Stimulated activated CD8-positive, alpha-beta memory T cell treated with anti-CD3 and anti-CD28 coated beads, Interleukin-2, amount 100 ng/mL, for 48 hours (primary cell): ENCODE measurements at regions not wholly inside any gene's neighbourhood (a gene's known extent, or its start where the extent isn't known, plus 50 kb on each side); places are given as distances from the start of the nearest gene placed in this dataset.

Source experiments
- DNase-seq, 2 donors: peaks; one replicate each; pipeline ENCODE4 v3.0.0-alpha.2; 2020; ENCODE audit warnings: low read depth in 2 of 2

- no peak for DNase-seq
Measured at GRCh38 chr15:91670108-91670507, 183.4 kb upstream of the SLCO3A1 start.

- DNase-seq, result no peak
Measured at GRCh38 chr15:91678003-91678402, 175.5 kb upstream of the SLCO3A1 start.

- DNase-seq, result no peak
Measured at GRCh38 chr15:91679447-91679846, 174.1 kb upstream of the SLCO3A1 start.

DNA sequence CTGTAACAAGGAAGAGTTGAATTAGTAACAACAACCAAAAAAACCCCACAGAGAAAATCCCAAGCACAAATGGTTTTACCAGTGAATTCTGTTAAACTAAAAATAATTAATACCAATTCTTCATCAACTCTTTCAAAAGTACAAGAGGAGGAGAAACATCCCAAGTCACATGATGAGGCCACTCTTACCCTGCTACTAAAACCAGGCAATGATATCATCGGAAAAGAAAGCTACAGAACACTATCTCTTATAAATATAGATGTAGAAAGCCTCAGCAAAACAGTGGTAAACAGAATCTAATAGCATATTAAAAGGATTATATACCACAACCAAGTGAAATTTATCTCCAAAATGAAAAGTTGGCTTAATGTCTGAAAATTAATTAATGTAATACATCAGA lies 168.1 kb upstream of the SLCO3A1 start:
- no peak for DNase-seq

- no peak for DNase-seq
Measured at GRCh38 chr15:91688811-91689210, 164.7 kb upstream of the SLCO3A1 start.

- no peak for DNase-seq
Measured at GRCh38 chr15:91689377-91689776, 164.1 kb upstream of the SLCO3A1 start.

GRCh38 chr15:91692596-91692995 lies 160.9 kb upstream of the SLCO3A1 start:
- DNase-seq, result no peak

GRCh38 chr15:91694131-91694830 lies 159.2 kb upstream of the SLCO3A1 start:
- DNase-seq, result no peak

GRCh38 chr15:91694831-91695210 lies 158.7 kb upstream of the SLCO3A1 start:
- DNase-seq, result no peak

DNA sequence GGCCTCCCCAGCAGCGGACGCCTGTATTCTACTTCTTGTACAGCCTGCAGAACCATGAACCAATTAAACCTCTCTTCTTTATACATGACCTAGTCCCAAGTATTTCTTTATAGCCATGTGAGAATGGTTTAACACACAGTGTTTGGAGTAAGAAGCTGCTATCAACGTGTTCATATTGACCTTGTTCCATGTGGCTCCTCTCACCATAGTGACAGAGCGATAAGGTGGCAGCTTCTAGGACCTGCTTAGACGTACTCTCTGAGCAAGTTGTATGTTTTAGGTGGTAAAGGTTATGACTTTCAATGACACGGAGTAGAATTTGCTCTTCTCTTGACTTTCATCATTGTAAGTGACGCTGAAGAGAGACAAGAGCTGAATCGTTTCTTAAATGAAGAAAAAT lies 157.7 kb upstream of the SLCO3A1 start:
- DNase-seq, result no peak

- no peak for DNase-seq
Measured at GRCh38 chr15:91696981-91697380, 156.5 kb upstream of the SLCO3A1 start.

GRCh38 chr15:91698241-91698640 lies 155.3 kb upstream of the SLCO3A1 start:
- DNase-seq, result no peak

DNA sequence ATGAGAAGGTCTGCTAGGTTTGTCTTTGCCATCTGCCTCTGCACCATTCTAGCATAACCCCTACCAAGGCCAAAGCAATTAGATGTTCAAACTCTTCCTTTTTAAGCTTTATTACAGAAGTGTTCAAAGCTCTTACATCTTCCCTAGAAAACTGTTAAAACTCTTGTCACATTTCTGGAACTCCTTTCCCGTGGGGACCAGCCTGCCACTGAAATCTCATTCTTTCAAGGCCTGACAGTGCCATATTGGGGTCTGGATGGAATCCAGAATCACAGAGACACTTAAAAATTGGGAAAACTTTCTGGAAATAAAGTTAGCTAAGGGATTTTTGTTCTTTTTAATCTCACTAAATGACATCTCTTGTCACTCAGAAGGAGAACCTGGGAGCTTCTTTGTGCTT lies 153.8 kb upstream of the SLCO3A1 start:
- no peak for DNase-seq

DNA sequence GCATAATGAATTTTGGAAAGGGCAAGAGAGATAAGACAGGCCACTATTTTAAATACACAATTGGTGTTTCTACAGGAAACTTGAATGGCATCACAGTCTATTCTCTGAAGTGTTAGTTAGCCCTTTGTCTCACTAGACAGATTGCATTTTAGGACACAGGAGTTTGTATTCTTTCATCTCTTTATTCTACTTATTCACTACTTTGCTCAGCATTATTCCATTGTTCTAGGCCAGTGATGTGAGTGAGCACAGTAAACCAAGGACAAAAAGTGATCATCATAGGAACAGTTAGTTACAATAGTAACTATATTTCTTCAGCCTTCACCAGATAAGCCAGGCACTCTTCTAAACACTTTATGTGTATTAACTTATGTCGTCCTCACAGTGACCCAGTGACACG lies 150.2 kb upstream of the SLCO3A1 start:
- DNase-seq, result no peak

DNA sequence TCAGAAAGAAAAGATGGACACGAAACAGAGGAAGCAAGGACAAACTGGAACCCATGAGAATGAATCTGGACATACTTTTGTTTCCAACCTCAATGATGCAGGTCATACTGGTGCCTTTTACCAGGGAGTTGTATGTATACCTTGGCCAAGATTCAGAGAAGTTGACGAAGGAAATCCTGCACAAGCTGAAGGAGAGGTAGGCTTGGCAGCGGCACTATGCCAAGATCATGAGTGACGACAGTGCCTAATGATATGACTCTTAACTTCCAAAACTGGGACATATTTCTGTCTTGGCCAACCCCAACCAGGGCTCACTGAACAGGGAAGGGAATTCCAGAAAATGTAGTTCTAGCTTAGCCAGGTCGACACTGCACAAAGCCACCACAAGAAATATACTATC lies 149.2 kb upstream of the SLCO3A1 start:
- DNase-seq, result no peak

DNA sequence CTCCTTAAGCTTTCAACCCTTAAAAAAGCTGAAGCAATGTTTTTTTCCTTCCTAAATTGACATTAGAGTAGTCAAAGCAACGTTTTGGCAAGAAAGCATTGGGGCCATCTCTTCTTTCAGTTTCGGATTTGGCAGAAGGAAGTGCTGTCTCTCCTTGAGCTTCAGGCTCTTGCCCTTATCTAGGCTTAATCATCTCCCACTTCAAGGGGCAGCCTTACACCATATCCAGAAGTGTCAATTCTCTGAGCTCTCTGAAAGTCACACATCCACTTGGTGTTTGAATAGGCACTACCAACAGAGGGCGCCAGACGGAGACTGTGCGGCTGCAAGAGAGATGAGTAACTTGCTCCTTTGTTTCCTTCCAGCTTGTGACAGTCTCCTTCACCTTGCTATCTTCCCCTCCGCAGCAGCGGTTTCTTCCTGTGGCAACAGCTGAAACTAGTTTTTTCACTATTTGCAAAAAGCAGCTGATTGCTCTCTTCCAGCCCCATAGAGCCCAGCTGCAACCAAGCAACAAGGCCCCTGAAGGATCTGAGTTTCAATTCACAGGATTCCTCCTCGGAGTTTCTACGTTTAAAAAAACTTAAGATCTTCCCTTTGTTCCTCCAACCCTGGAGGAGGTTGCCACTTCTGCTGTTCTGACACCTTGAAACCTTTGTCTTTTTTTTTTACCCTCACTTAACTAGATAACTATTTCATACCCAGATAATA lies 147.0 kb upstream of the SLCO3A1 start:
- DNase-seq, result peak; percentile 61 to 77

GRCh38 chr15:91710080-91710698 lies 143.3 kb upstream of the SLCO3A1 start:
- DNase-seq, result no peak

DNA sequence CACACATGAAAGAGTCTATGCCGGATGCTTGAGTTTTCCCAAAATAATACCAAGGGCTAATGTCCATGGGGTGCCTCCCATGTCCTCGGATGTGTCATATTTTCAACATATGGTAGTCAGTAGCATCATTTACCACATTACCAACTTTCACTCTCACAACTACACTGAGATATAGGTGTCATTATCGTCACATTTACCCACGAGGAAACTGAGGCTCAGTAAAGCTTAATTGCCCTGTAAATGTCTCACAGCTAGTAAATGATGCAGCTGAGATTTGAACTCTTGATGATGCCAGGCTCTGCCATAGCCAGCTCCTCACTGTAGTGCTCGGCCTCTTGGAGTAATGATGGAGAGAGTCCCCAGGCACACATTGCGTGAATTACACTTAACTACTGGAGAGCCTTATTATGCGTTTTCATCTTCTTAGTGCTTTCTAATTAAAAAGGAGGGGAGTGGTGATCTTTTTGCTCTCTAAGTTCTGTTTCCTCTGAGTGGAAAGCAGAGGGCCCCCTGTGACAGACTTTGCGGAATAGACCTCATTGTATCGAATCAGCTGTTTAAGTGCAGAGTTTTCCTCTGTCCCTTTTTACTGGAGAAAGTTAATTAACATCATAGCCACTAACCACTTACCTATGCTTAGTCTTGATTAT lies 142.0 kb upstream of the SLCO3A1 start:
- DNase-seq, result no peak

- no peak for DNase-seq
Measured at GRCh38 chr15:91712286-91712685, 141.2 kb upstream of the SLCO3A1 start.

DNA sequence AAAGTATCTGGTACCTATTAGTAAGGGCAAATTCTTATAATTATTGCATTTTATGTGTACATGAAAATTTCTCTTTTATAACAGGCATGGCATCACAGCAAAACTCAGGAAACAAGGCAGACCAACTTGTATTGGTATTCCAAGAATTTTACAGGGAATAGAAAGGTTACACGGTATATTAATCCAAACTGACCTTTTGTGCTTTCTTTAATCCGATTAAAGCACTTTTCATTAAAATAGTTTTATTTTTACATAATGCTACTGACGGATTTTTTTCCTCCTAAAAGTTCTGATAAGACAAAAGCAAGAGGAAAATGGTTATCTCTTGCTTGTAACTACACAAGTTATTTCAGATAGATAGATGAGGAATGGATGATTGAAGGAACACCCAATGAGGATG lies 137.0 kb upstream of the SLCO3A1 start:
- no peak for DNase-seq

- no peak for DNase-seq
Measured at GRCh38 chr15:91717811-91718210, 135.7 kb upstream of the SLCO3A1 start.

- no peak for DNase-seq
Measured at GRCh38 chr15:91723959-91724358, 129.5 kb upstream of the SLCO3A1 start.

DNA sequence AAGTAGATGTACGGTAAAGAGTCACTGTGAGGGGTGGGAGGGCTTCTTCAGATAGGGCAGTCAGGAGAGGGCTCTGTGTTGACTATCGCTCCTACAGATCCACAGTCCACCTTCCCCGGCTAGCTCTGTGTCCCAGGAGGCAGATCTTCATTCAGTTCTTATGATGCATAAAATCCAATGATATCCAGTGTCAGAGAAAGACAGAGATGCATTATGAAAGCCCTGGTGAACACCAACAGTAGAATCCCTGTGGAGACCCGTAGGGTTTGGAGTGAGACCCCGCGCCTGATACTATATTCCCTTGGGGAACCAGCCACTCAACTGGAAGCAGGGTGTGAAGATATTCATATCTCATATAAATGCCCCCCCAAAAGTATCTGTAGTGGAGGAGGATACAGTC lies 119.8 kb upstream of the SLCO3A1 start:
- no peak for DNase-seq
